ENCODE measurements at regions not wholly inside any gene's neighbourhood (a gene's known extent, or its start where the extent isn't known, plus 50 kb on each side); places are given as distances from the start of the nearest gene placed in this dataset.

DNA sequence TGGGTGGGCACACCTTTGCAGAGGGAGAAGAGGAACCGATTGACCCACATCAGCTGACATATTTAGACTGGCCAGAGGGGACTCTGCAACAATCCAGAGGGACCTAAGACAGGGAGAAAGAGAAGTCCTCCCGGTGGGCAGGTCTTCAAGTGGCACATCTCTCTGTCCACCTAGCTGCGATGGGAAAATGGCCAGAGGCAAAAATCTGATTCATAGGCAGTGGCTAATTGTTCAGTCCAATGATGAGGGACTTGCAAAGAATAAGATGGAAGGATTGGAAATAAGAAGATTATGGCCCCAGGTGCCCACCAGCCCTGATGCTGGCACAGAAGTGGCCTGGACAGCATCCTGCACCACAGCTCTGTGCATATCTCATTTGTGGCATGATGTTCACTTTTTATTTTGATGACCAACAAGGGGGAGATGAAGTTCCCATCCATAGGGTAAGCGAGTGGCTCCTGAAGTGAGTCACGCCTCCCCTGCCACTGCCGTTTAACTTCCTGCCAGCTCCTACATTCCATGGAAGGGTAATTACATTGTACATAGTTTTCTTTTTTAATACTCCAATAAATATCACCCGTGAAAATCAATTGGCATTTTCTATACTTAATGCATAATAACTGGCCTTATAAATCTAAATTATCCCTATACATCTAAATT lies 659.6 kb downstream of the MATN1 start (continued):
- TF ChIP-seq, protein P1, sequence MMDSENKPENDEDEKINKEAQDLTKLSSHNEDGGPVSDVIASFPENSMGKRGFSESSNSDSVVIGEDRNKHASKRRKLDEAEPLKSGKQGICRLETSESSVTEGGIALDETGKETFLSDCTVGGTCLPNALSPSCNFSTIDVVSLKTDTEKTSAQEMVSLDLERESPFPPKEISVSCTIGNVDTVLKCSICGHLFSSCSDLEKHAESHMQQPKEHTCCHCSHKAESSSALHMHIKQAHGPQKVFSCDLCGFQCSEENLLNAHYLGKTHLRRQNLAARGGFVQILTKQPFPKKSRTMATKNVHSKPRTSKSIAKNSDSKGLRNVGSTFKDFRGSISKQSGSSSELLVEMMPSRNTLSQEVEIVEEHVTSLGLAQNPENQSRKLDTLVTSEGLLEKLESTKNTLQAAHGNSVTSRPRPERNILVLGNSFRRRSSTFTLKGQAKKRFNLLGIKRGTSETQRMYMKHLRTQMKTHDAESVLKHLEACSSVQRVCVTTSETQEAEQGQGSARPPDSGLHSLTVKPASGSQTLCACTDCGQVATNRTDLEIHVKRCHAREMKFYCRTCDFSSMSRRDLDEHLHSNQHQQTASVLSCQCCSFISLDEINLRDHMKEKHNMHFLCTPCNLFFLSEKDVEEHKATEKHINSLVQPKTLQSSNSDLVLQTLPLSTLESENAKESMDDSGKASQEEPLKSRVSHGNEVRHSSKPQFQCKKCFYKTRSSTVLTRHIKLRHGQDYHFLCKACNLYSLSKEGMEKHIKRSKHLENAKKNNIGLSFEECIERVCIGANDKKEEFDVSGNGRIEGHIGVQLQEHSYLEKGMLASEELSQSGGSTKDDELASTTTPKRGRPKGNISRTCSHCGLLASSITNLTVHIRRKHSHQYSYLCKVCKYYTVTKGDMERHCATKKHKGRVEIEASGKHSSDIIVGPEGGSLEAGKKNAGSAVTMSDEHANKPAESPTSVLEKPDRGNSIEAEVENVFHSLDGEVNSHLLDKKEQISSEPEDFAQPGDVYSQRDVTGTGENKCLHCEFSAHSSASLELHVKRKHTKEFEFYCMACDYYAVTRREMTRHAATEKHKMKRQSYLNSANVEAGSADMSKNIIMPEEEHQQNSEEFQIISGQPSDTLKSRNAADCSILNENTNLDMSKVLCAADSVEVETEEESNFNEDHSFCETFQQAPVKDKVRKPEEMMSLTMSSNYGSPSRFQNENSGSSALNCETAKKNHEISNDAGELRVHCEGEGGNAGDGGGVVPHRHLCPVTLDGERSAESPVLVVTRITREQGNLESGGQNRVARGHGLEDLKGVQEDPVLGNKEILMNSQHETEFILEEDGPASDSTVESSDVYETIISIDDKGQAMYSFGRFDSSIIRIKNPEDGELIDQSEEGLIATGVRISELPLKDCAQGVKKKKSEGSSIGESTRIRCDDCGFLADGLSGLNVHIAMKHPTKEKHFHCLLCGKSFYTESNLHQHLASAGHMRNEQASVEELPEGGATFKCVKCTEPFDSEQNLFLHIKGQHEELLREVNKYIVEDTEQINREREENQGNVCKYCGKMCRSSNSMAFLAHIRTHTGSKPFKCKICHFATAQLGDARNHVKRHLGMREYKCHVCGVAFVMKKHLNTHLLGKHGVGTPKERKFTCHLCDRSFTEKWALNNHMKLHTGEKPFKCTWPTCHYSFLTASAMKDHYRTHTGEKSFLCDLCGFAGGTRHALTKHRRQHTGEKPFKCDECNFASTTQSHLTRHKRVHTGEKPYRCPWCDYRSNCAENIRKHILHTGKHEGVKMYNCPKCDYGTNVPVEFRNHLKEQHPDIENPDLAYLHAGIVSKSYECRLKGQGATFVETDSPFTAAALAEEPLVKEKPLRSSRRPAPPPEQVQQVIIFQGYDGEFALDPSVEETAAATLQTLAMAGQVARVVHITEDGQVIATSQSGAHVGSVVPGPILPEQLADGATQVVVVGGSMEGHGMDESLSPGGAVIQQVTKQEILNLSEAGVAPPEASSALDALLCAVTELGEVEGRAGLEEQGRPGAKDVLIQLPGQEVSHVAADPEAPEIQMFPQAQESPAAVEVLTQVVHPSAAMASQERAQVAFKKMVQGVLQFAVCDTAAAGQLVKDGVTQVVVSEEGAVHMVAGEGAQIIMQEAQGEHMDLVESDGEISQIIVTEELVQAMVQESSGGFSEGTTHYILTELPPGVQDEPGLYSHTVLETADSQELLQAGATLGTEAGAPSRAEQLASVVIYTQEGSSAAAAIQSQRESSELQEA (CRISPR knock-in tag; IDR thresholded peaks at IDR 0.05; ENCODE audit: not compliant biosample characterization): no peak
- TF ChIP-seq STAG1 (CRISPR knock-in tag; IDR thresholded peaks at IDR 0.05) (no peak), ZFAT (CRISPR knock-in tag; conservative IDR thresholded peaks at IDR 0.05) (no peak), SIN3B (IDR thresholded peaks at IDR 0.05; ENCODE audit: low read length) (no peak)
- TF ChIP-seq, protein P2, sequence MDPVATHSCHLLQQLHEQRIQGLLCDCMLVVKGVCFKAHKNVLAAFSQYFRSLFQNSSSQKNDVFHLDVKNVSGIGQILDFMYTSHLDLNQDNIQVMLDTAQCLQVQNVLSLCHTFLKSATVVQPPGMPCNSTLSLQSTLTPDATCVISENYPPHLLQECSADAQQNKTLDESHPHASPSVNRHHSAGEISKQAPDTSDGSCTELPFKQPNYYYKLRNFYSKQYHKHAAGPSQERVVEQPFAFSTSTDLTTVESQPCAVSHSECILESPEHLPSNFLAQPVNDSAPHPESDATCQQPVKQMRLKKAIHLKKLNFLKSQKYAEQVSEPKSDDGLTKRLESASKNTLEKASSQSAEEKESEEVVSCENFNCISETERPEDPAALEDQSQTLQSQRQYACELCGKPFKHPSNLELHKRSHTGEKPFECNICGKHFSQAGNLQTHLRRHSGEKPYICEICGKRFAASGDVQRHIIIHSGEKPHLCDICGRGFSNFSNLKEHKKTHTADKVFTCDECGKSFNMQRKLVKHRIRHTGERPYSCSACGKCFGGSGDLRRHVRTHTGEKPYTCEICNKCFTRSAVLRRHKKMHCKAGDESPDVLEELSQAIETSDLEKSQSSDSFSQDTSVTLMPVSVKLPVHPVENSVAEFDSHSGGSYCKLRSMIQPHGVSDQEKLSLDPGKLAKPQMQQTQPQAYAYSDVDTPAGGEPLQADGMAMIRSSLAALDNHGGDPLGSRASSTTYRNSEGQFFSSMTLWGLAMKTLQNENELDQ (CRISPR knock-in tag; IDR thresholded peaks at IDR 0.05; ENCODE audit: borderline replicate concordance): no peak
- TF ChIP-seq, protein P3, sequence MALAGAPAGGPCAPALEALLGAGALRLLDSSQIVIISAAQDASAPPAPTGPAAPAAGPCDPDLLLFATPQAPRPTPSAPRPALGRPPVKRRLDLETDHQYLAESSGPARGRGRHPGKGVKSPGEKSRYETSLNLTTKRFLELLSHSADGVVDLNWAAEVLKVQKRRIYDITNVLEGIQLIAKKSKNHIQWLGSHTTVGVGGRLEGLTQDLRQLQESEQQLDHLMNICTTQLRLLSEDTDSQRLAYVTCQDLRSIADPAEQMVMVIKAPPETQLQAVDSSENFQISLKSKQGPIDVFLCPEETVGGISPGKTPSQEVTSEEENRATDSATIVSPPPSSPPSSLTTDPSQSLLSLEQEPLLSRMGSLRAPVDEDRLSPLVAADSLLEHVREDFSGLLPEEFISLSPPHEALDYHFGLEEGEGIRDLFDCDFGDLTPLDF (CRISPR knock-in tag; IDR thresholded peaks at IDR 0.05): no peak
